H1 (cell line): ENCODE measurements at regions not wholly inside any gene's neighbourhood (a gene's known extent, or its start where the extent isn't known, plus 50 kb on each side); places are given as distances from the start of the nearest gene placed in this dataset.

ENCODE experiments used
- CHD7 ChIP-seq: fragments of 300-600 bp; sonication (generic); IDR thresholded peaks from 2 replicates; pipeline ENCODE4 v1.7.1; 2012; ENCODE audit warnings: low read length, moderate library complexity, mild to moderate bottlenecking, inconsistent platforms; ENCODE audit not compliant: insufficient replicate concordance
- CREB1 ChIP-seq: IDR thresholded peaks from 2 replicates; pipeline ENCODE4 v1.6.1; 2012; ENCODE audit warnings: inconsistent platforms
- RBBP5 ChIP-seq: IDR thresholded peaks from 2 replicates; pipeline ENCODE4 v1.7.1; 2012; ENCODE audit warnings: low read depth, mild to moderate bottlenecking, inconsistent platforms, low read length, moderate library complexity, borderline replicate concordance

GRCh38 chr16:9404811-9405210, 313.4 kb downstream of the HAPSTR1 start (continued):
- TF ChIP-seq CHD7 (no peak), RBBP5 (no peak), CREB1 (no peak)
